Prostate gland (tissue), 2 donors: ENCODE measurements at regions not wholly inside any gene's neighbourhood (a gene's known extent, or its start where the extent isn't known, plus 50 kb on each side); places are given as distances from the start of the nearest gene placed in this dataset.

Source experiments
- DNase-seq: peaks from one replicate; pipeline ENCODE4 v3.0.0-alpha.2; 2019; ENCODE audit warnings: low spot score
- H3K27ac ChIP-seq, 2 donors: fragments of 200-600 bp; sonication (generic); 2 replicates each; pipeline ENCODE4 v1.5.1; 2017 to 2019
- H3K27me3 ChIP-seq: fragments of 200-600 bp; sonication (generic); replicated peaks from 2 replicates; pipeline ENCODE4 v1.5.1; 2019; ENCODE audit not compliant: insufficient read depth
- H3K36me3 ChIP-seq, 2 donors: fragments of 200-600 bp; sonication (generic); 1 replicate in 1 of 2; 2 replicates in 1 of 2; pipeline versions ENCODE4 v1.5.1 to v1.8.1; 2017 to 2019
- H3K4me1 ChIP-seq: fragments of 200-600 bp; sonication (generic); replicated peaks from 2 replicates; pipeline ENCODE4 v1.5.1; 2019
- H3K4me3 ChIP-seq, 2 donors: fragments of 200-600 bp; sonication (generic); 2 replicates each; pipeline ENCODE4 v1.5.1; 2017 to 2019
- H3K9me3 ChIP-seq: fragments of 200-600 bp; sonication (generic); 2 replicates; pipeline ENCODE4 v1.5.1; 2017
- POLR2A ChIP-seq: fragments of 450-650 bp; IDR thresholded peaks from one replicate; pipeline ENCODE4 v1.6.1; 2016; ENCODE audit warnings: antibody characterized with exemption, mild to moderate bottlenecking
- POLR2AphosphoS5 ChIP-seq: sonication (generic); formaldehyde crosslinking; IDR thresholded peaks from one replicate; pipeline ENCODE4 v1.6.1; 2017; ENCODE audit warnings: antibody characterized with exemption
- WGBS: methylation state at CpG from one replicate; pipeline ENCODE4 v1.1.5; 2018; 5-methylcytosine and 5-hydroxymethylcytosine counted together
- intact Hi-C: fragments of 100-400 bp; cut with DNase I; formaldehyde crosslinking; loops from one replicate; pipeline ENCODE4 v1.14.2; 2022
- TF ChIP-seq, protein P1 (sequence below), 4 experiments: fragments of 200-600 bp in 2 of 4; fragments of 450-650 bp in 2 of 4; sonication (generic) in 2 of 4; IDR thresholded peaks; 1 replicate in 3 of 4; 2 replicates in 1 of 4; pipeline ENCODE4 v1.5.1; 2016 to 2019; ENCODE audit warnings: antibody characterized with exemption in 4 of 4, mild to moderate bottlenecking in 2 of 4, moderate library complexity in 2 of 4

DNA sequence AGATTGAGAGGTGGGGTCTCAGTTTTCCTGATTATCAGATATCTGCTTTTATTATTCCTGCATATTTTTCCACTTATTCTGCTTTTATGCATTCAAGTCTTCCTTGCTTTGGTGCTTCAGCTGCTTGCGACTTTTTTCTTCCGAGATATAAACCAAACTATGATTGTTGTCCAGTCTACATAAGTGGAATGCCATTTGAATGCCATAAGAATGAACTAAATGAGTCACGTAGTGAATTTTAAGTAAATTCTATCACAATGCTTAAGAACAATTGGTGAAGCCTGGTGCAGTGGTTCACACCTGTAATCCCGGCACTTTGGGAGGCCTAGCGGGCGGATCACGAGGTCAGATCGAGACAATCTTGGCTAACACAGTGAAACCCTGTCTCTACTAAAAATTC is 189.1 kb downstream of the PCDH18 start:
- no peaks in the 10 kb centered on the region for H3K27me3 ChIP-seq
- DNase-seq, result no peak
- no peaks in the 10 kb centered on the region for H3K9me3 ChIP-seq
- H3K27ac ChIP-seq, result no peak overlapping the region
- 86% methylated on average over 8 of the region's 8 CpGs for WGBS
- no peak overlapping the region for H3K4me3 ChIP-seq
- TF ChIP-seq, protein P1, sequence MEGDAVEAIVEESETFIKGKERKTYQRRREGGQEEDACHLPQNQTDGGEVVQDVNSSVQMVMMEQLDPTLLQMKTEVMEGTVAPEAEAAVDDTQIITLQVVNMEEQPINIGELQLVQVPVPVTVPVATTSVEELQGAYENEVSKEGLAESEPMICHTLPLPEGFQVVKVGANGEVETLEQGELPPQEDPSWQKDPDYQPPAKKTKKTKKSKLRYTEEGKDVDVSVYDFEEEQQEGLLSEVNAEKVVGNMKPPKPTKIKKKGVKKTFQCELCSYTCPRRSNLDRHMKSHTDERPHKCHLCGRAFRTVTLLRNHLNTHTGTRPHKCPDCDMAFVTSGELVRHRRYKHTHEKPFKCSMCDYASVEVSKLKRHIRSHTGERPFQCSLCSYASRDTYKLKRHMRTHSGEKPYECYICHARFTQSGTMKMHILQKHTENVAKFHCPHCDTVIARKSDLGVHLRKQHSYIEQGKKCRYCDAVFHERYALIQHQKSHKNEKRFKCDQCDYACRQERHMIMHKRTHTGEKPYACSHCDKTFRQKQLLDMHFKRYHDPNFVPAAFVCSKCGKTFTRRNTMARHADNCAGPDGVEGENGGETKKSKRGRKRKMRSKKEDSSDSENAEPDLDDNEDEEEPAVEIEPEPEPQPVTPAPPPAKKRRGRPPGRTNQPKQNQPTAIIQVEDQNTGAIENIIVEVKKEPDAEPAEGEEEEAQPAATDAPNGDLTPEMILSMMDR (IDR thresholded peaks at IDR 0.05), result no peak
- no peak for TF ChIP-seq POLR2A
- TF ChIP-seq POLR2AphosphoS5, result no peak
- intact Hi-C loops, result no loop called here
- H3K4me1 ChIP-seq, result no peaks in the 10 kb centered on the region
- H3K36me3 ChIP-seq, result no peaks in the 10 kb centered on the region

DNA sequence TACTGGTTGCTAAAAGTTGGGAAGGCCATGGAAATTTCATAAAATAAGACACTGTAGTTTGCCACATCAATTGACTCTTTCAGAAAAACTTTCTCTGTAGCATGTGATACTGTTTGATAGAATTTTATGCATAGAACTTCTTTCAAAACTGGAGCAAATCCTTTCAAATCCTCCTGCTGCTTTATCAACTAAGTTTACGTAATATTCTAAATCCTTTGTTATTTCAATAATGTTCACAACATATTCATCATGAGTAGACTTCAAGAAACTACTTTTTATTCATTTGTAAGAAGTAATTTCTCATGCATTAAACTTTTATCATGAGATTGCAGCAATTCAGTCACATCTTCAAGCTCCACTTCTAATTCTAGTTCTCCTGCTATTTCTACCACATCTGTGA is 199.3 kb downstream of the PCDH18 start:
- TF ChIP-seq POLR2A (no peak), POLR2AphosphoS5 (no peak)
- TF ChIP-seq, protein P1 (IDR thresholded peaks at IDR 0.05), result no peak

DNA sequence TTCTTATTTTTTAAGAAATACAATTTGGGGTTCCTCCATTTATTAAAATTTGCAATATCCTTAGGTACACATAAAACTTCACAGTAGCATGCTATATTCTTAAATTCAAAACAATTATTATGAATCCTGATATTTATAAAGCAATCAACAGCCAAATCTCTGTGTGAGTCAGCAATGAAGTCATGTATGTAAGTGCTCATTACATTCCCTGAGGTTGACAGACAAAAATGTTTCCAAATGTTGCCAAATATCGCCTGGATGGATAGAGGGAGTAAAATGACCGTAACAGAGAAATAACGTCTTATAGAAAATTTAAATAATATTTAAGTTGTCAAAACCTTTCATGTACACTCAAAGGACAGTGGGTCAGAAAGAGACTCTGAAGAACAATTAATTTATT is 220.0 kb downstream of the PCDH18 start:
- DNase-seq, result no peak
- H3K4me1 ChIP-seq, result no peaks in the 10 kb centered on the region
- no peak overlapping the region for H3K27ac ChIP-seq
- TF ChIP-seq POLR2AphosphoS5 (no peak), POLR2A (no peak)
- TF ChIP-seq, protein P1 (IDR thresholded peaks at IDR 0.05), result no peak
- H3K9me3 ChIP-seq, result no peaks in the 10 kb centered on the region
- H3K36me3 ChIP-seq, result no peaks in the 10 kb centered on the region
- WGBS, result 96% methylated on average over 3 of the region's 3 CpGs
- H3K4me3 ChIP-seq, result no peak overlapping the region
- intact Hi-C loops, result no loop called here
- no peaks in the 10 kb centered on the region for H3K27me3 ChIP-seq

More for the DNA sequence above, 199.3 kb downstream of the PCDH18 start:
- Histone ChIP-seq H3K4me3 (no peak overlapping the region), H3K9me3 (no peaks in the 10 kb centered on the region), H3K27ac (no peak overlapping the region), H3K36me3 (no peaks in the 10 kb centered on the region), H3K4me1 (no peaks in the 10 kb centered on the region), H3K27me3 (no peaks in the 10 kb centered on the region)
- intact Hi-C loops, result no loop called here
- 98% methylated on average over 1 of the region's 1 CpG for WGBS
- DNase-seq, result no peak

DNA sequence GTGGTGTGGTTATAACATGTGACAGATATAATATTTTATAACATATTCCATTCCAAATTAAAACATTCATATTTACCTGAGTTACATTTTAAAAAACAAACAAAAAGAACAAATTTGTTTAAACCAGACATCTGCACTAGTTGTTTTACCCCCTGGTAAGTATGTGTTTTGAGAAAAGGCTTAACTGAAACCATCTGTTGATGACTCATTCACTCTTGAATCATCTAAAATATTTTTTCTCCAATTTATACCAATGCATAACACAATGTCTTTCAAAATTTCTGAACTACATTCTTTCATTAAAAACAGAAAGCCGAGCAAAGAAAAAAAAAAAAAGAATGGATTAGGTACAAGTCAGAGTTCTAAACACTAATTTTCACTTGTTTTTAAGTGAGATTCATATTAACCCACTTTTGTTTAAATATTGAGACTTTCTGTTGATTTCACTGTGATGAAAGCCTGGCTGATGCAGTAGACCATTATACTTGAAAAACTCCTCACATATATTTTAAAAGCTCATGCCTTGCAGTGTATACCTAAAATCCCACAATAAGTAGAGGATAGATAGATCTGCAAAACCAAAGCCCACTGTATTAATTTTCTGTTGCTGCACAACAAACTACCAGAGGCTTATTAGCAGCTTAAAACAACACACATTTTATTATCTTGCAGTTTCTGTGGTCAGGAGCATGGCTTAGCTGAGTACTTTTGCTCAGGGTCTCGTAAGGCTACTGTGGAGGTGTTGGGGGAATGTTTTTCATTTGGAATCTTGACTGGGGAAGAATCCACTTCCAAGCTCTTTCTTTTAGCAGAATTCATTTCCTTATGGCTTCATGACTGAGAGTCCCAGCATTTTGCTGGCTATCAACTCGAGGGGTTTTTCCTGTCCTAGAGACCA is 221.5 kb downstream of the PCDH18 start:
- no peak overlapping the region for H3K27ac ChIP-seq
- H3K9me3 ChIP-seq, result no peaks in the 10 kb centered on the region
- 69% methylated on average over 3 of the region's 3 CpGs for WGBS
- H3K4me3 ChIP-seq, result no peak overlapping the region
- intact Hi-C loops, result no loop called here
- H3K36me3 ChIP-seq, result no peaks in the 10 kb centered on the region
- no peak for TF ChIP-seq POLR2AphosphoS5
- no peak for TF ChIP-seq POLR2A
- TF ChIP-seq, protein P1 (IDR thresholded peaks at IDR 0.05), result no peak
- H3K27me3 ChIP-seq, result no peaks in the 10 kb centered on the region
- H3K4me1 ChIP-seq, result no peaks in the 10 kb centered on the region
- DNase-seq, result no peak

DNA sequence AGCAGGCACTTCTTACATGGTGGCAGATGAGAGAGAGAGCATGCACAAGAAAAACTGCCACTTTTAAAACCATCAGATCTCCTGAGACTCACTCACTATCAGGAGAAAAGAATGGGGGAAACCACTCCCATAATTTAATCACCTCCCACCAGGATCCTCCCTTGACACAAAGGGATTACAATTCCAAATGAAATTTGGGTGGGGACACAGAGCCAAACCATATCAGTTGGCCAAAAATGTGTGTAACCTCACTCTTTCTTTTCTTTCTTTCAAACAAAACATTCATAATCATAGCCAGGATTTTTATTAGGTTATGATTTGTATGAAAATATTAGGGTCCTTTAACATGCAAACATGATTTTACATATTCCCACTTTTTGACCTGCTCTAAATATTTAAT is 222.1 kb downstream of the PCDH18 start:
- TF ChIP-seq POLR2A, result no peak
- TF ChIP-seq, protein P1 (IDR thresholded peaks at IDR 0.05), result no peak
- no peak for TF ChIP-seq POLR2AphosphoS5
- Histone ChIP-seq H3K4me3 (no peak overlapping the region), H3K4me1 (no peaks in the 10 kb centered on the region), H3K27ac (no peak overlapping the region), H3K27me3 (no peaks in the 10 kb centered on the region), H3K9me3 (no peaks in the 10 kb centered on the region), H3K36me3 (no peaks in the 10 kb centered on the region)
- intact Hi-C loops, result no loop called here
- DNase-seq, result no peak
